HEK293T (cell line): ENCODE measurements at regions not wholly inside any gene's neighbourhood (a gene's known extent, or its start where the extent isn't known, plus 50 kb on each side); places are given as distances from the start of the nearest gene placed in this dataset.

Experiments
- CTCF ChIA-PET: fragments of 350-600 bp; formaldehyde crosslinking; extraction: SDS; loops from one replicate; lab custom pipeline; 2021; ENCODE audit warnings: antibody characterized with exemption, inconsistent platforms; lab: Yijun Ruan, JAX
- POLR2A ChIA-PET: fragments of 350-600 bp; formaldehyde crosslinking; extraction: SDS; loops from one replicate; lab custom pipeline; 2020; ENCODE audit warnings: antibody characterized with exemption, inconsistent platforms; lab: Yijun Ruan, JAX
- DNase-seq: peaks from one replicate; pipeline ENCODE4 v3.0.0; 2012; ENCODE audit warnings: mixed read lengths; ENCODE audit errors: extremely low spot score
- ARNT ChIP-seq: fragments of 450-650 bp; IDR thresholded peaks from 2 replicates; pipeline ENCODE4 v1.6.1; 2017; ENCODE audit warnings: mild to moderate bottlenecking
- BHLHE40 ChIP-seq: fragments of 450-650 bp; IDR thresholded peaks from 2 replicates; pipeline ENCODE4 v1.6.1; 2016; ENCODE audit warnings: mild to moderate bottlenecking, moderate library complexity, borderline replicate concordance
- CTBP1 ChIP-seq: fragments of 450-650 bp; IDR thresholded peaks from 2 replicates; pipeline ENCODE4 v1.6.1; 2016; ENCODE audit warnings: borderline replicate concordance
- ELF4 ChIP-seq: fragments of 450-650 bp; IDR thresholded peaks from 2 replicates; pipeline ENCODE4 v1.6.1; 2017; ENCODE audit warnings: antibody characterized with exemption
- FOXA1 ChIP-seq: fragments of 450-650 bp; IDR thresholded peaks from 2 replicates; pipeline ENCODE4 v1.6.1; 2016; ENCODE audit warnings: mild to moderate bottlenecking
- FOXK2 ChIP-seq: fragments of 450-650 bp; IDR thresholded peaks from 2 replicates; pipeline ENCODE4 v1.6.1; 2016; ENCODE audit warnings: mild to moderate bottlenecking
- FOXM1 ChIP-seq: fragments of 450-650 bp; IDR thresholded peaks from 2 replicates; pipeline ENCODE4 v1.6.1; 2017; ENCODE audit warnings: mild to moderate bottlenecking, borderline replicate concordance
- HDGF ChIP-seq: fragments of 450-650 bp; IDR thresholded peaks from 2 replicates; pipeline ENCODE4 v1.6.1; 2017; ENCODE audit warnings: antibody characterized with exemption, borderline replicate concordance
- L3MBTL2 ChIP-seq: fragments of 450-650 bp; conservative IDR thresholded peaks from 2 replicates; pipeline ENCODE4 v1.6.1; 2016; ENCODE audit warnings: mild to moderate bottlenecking
- LEF1 ChIP-seq: fragments of 450-650 bp; IDR thresholded peaks from 2 replicates; pipeline ENCODE4 v1.6.1; 2017; ENCODE audit warnings: mild to moderate bottlenecking, borderline replicate concordance
- NFRKB ChIP-seq: fragments of 450-650 bp; IDR thresholded peaks from 2 replicates; pipeline ENCODE4 v1.6.1; 2016; ENCODE audit warnings: mild to moderate bottlenecking, moderate library complexity
- PKNOX1 ChIP-seq: fragments of 450-650 bp; IDR thresholded peaks from 2 replicates; pipeline ENCODE4 v1.6.1; 2016
- SP1 ChIP-seq: fragments of 450-650 bp; IDR thresholded peaks from 2 replicates; pipeline ENCODE4 v1.6.1; 2017
- SUZ12 ChIP-seq: fragments of 450-650 bp; IDR thresholded peaks from 2 replicates; pipeline ENCODE4 v1.6.1; 2016; ENCODE audit warnings: mild to moderate bottlenecking
- TARDBP ChIP-seq: fragments of 450-650 bp; IDR thresholded peaks from 2 replicates; pipeline ENCODE4 v1.6.1; 2016
- ZNF384 ChIP-seq: fragments of 450-650 bp; IDR thresholded peaks from 2 replicates; pipeline ENCODE4 v1.6.1; 2016

- TF ChIP-seq BHLHE40 (no peak), NFRKB (no peak), HDGF (no peak), CTBP1 (no peak)
- DNase-seq = no peak
- CTCF ChIA-PET = no interaction called here
- POLR2A ChIA-PET = no interaction called here
Observed at GRCh38 chr1:201756406-201756805, 72.6 kb upstream of the IPO9 start.

GRCh38 chr1:201758499-201759050 lies 70.4 kb upstream of the IPO9 start:
- no peak for DNase-seq
- ChIA-PET POLR2A (no interaction called here), CTCF (interaction anchor here (1.3 kb wide), 1 partner anchor 27 kb away, joined by 3 read pairs; no protein-coding TSS in a partner anchor)
- TF ChIP-seq HDGF (no peak), BHLHE40 (no peak), ELF4 (no peak), ARNT (no peak), ZNF384 (no peak)

GRCh38 chr1:201759194-201759815 lies 69.7 kb upstream of the IPO9 start:
- ChIA-PET POLR2A (no interaction called here), CTCF (interaction anchor here (1.3 kb wide), 1 partner anchor 26 kb away, joined by 3 read pairs; no protein-coding TSS in a partner anchor)
- no peak for TF ChIP-seq SP1
- TF ChIP-seq PKNOX1 = no peak
- no peak for TF ChIP-seq BHLHE40
- TF ChIP-seq FOXK2 = no peak
- TF ChIP-seq FOXM1 = no peak
- TF ChIP-seq FOXA1 = no peak
- TF ChIP-seq CTBP1 = no peak
- TF ChIP-seq HDGF = no peak
- TF ChIP-seq LEF1 = no peak
- DNase-seq = no peak

DNA sequence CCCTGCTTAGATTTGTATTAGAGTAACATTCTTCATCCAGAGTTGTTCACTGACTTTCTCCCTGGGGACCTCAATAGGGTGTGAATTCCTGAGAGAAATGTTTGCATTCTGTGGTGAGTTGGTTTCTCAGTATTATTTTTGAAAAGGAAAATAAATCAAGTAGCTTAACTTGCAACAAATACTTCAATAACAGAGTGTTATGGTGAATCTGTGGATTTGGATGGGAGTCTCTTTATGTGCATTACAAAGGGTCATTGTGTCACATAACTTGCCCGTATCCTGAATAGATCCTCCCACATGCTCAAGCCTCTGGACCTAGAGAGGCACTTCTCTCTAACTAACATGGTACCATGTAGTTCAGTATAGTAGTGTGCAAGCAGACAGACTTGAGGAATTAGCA lies 68.4 kb upstream of the IPO9 start:
- ChIA-PET POLR2A (no interaction called here), CTCF (no interaction called here)
- DNase-seq = no peak
- TF ChIP-seq SP1 = no peak
- no peak for TF ChIP-seq ELF4
- no peak for TF ChIP-seq TARDBP
- no peak for TF ChIP-seq ZNF384
- TF ChIP-seq LEF1 = no peak
- TF ChIP-seq NFRKB = no peak

DNA sequence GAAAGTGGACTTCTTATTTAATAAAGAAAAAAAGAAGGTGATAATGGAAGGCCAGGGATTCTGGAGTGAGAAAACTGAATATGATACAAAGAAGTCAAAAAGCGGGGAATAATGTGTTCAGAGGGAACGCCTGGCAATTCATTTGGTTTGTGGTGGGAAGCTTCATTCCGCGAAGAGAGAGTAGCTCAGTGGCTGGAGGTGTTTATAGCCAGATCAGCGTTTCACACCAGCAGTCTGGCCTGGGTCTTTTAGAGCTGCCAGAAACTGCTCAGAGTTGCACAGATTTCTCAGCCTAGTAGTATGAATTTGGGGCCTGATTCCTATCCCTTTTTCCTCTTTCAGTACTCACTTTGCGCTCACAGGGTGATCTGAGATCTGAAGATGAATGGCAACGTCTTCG lies 67.8 kb upstream of the IPO9 start:
- DNase-seq = no peak
- TF ChIP-seq LEF1 (no peak), PKNOX1 (no peak), TARDBP (no peak), BHLHE40 (no peak), ZNF384 (no peak), FOXA1 (no peak), FOXM1 (no peak), SP1 (no peak), ARNT (no peak), ELF4 (no peak), FOXK2 (no peak), HDGF (no peak), CTBP1 (no peak), NFRKB (no peak), SUZ12 (no peak)
- ChIA-PET CTCF (no interaction called here), POLR2A (no interaction called here)

GRCh38 chr1:201761871-201762270 lies 67.1 kb upstream of the IPO9 start:
- no peak for DNase-seq
- ChIA-PET CTCF (interaction anchor here (0.6 to 0.7 kb wide), 3 partner anchors 9 to 326 kb away, joined by 3 to 4 read pairs (median 3); no protein-coding TSS in a partner anchor), POLR2A (no interaction called here)
- TF ChIP-seq LEF1 (no peak), BHLHE40 (no peak), ELF4 (no peak), FOXM1 (no peak), PKNOX1 (no peak), FOXK2 (no peak), HDGF (no peak), CTBP1 (no peak), ZNF384 (no peak), ARNT (no peak), NFRKB (no peak), SP1 (no peak), L3MBTL2 (no peak), FOXA1 (no peak), SUZ12 (no peak)
